Trophoblast cell (in vitro differentiated cells and primary cell): ENCODE measurements at regions not wholly inside any gene's neighbourhood (a gene's known extent, or its start where the extent isn't known, plus 50 kb on each side); places are given as distances from the start of the nearest gene placed in this dataset.

ENCODE experiments used
- DNase-seq, 2 donors: peaks; one replicate each; pipeline ENCODE4 v3.0.0-alpha.2; 2016
- H2AFZ ChIP-seq: 2 replicates; pipeline ENCODE4 v1.6.1; 2013; ENCODE audit warnings: low read length, moderate library complexity, mild to moderate bottlenecking; ENCODE audit not compliant: insufficient read depth, poor library complexity
- H2AK5ac ChIP-seq: 2 replicates; pipeline ENCODE4 v1.6.1; 2013; ENCODE audit warnings: mild to moderate bottlenecking, low read length
- H2BK120ac ChIP-seq: 2 replicates; pipeline ENCODE4 v1.6.1; 2013; ENCODE audit warnings: low read length, mild to moderate bottlenecking, moderate library complexity; ENCODE audit not compliant: insufficient read depth, poor library complexity
- H2BK12ac ChIP-seq: 2 replicates; pipeline ENCODE4 v1.6.1; 2013; ENCODE audit warnings: mild to moderate bottlenecking, low read length, moderate library complexity
- H2BK5ac ChIP-seq: 2 replicates; pipeline ENCODE4 v1.6.1; 2013; ENCODE audit warnings: low read length, low read depth, moderate library complexity, mild to moderate bottlenecking; ENCODE audit not compliant: poor library complexity
- H3K14ac ChIP-seq: 2 replicates; pipeline ENCODE4 v1.6.1; 2013; ENCODE audit warnings: mild to moderate bottlenecking, low read length
- H3K18ac ChIP-seq: 2 replicates; pipeline ENCODE4 v1.6.1; 2013; ENCODE audit warnings: mild to moderate bottlenecking, low read length
- H3K23ac ChIP-seq: 2 replicates; pipeline ENCODE4 v1.6.1; 2013; ENCODE audit warnings: low read length
- H3K27ac ChIP-seq: 2 replicates; pipeline ENCODE4 v1.5.1; 2013; ENCODE audit warnings: low read depth, mild to moderate bottlenecking, inconsistent platforms, low read length, moderate library complexity
- H3K27me3 ChIP-seq: 2 replicates; pipeline ENCODE4 v1.6.1; 2013; ENCODE audit warnings: inconsistent platforms, mild to moderate bottlenecking, low read length, moderate library complexity; ENCODE audit not compliant: insufficient read depth
- H3K36me3 ChIP-seq, 2 experiments: 1 replicate in 1 of 2; 2 replicates in 1 of 2; pipeline ENCODE4 v1.6.1; 2013; ENCODE audit warnings: low read length in 2 of 2, mild to moderate bottlenecking in 2 of 2, moderate library complexity in 1 of 2; ENCODE audit not compliant: insufficient read depth in 2 of 2, control insufficient read depth in 1 of 2
- H3K4ac ChIP-seq: 2 replicates; pipeline ENCODE4 v1.6.1; 2013; ENCODE audit warnings: low read depth, mild to moderate bottlenecking, low read length, moderate library complexity
- H3K4me1 ChIP-seq, 2 experiments: 1 replicate in 1 of 2; 2 replicates in 1 of 2; pipeline ENCODE4 v1.6.1; 2013; ENCODE audit warnings: low read length in 2 of 2, mild to moderate bottlenecking in 2 of 2, moderate library complexity in 1 of 2; ENCODE audit not compliant: insufficient read depth in 2 of 2, control insufficient read depth in 1 of 2
- H3K4me2 ChIP-seq: 2 replicates; pipeline ENCODE4 v1.6.1; 2013; ENCODE audit warnings: inconsistent platforms, mild to moderate bottlenecking, low read length, moderate library complexity
- H3K4me3 ChIP-seq: 2 replicates; pipeline ENCODE4 v1.5.1; 2013; ENCODE audit warnings: mild to moderate bottlenecking, low read depth, low read length, inconsistent platforms
- H3K79me1 ChIP-seq: one replicate; pipeline ENCODE4 v1.6.1; 2013; ENCODE audit warnings: low read length
- H3K79me2 ChIP-seq: 2 replicates; pipeline ENCODE4 v1.6.1; 2013; ENCODE audit warnings: low read length, mild to moderate bottlenecking; ENCODE audit not compliant: control insufficient read depth, insufficient read depth, poor library complexity
- H3K9ac ChIP-seq: 2 replicates; pipeline ENCODE4 v1.6.1; 2013; ENCODE audit warnings: mild to moderate bottlenecking, low read length
- H3K9me3 ChIP-seq: 2 replicates; pipeline ENCODE4 v1.6.1; 2013; ENCODE audit warnings: low read depth, mild to moderate bottlenecking, control low read depth, inconsistent platforms, low read length; ENCODE audit not compliant: insufficient read depth
- H4K12ac ChIP-seq: 2 replicates; pipeline ENCODE4 v1.6.1; 2013; ENCODE audit warnings: low read depth, mild to moderate bottlenecking, low read length, moderate library complexity
- H4K8ac ChIP-seq: 2 replicates; pipeline ENCODE4 v1.6.1; 2013; ENCODE audit warnings: low read depth, mild to moderate bottlenecking, low read length, moderate library complexity
- H4K91ac ChIP-seq: one replicate; pipeline ENCODE4 v1.6.1; 2013; ENCODE audit warnings: low read depth, mild to moderate bottlenecking, low read length, moderate library complexity
- WGBS: extraction: QIAGEN DNeasy Blood & Tissue Kit; methylation state at CpG from one replicate; pipeline ENCODE4 v1.1.7; 2013; ENCODE audit warnings: missing lambda C conversion rate; ENCODE audit not compliant: insufficient read length, insufficient coverage; ENCODE audit errors: extremely low coverage; 5-methylcytosine and 5-hydroxymethylcytosine counted together

DNA sequence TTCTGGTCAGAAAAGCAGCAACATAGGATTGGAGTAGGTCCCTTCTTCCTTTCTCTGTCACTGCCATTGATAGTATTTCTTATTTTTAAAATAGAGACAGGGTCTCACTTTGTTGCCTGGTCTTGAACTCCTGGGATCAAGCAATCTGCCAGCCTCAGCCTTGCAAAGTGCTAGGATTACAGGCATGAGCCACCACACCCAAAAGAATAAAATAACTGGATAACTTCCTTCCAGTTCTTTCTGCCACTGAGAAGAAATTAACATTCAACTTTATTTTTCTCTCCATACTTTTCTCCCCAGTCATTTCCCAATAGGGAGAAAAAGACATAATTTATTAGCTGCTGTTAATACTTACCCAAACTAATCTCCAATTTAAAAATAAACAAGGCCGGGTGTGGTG, 91.9 kb upstream of the MED13 start:
- H2AFZ ChIP-seq = no peak overlapping the region
- no peak overlapping the region for H3K4me3 ChIP-seq
- no peak overlapping the region for H2BK12ac ChIP-seq
- no peak overlapping the region for H3K14ac ChIP-seq
- H3K79me2 ChIP-seq = no peaks in the 10 kb centered on the region
- WGBS = no CpG with 5 or more reads among the region's 1 CpG
- no peak overlapping the region for H4K91ac ChIP-seq
- no peak overlapping the region for H2BK5ac ChIP-seq
- no peak overlapping the region for H2BK120ac ChIP-seq
- peaks cover under 1% of the 10 kb centered on the region for H3K79me1 ChIP-seq
- no peak overlapping the region for H3K9ac ChIP-seq
- H3K9me3 ChIP-seq = no peaks in the 10 kb centered on the region
- H3K36me3 ChIP-seq = no peaks in the 10 kb centered on the region
- H3K18ac ChIP-seq = no peak overlapping the region
- no peak overlapping the region for H2AK5ac ChIP-seq
- H3K4ac ChIP-seq = no peak overlapping the region
- H3K4me1 ChIP-seq = no peaks in the 10 kb centered on the region
- no peak overlapping the region for H3K4me2 ChIP-seq
- no peak overlapping the region for H4K12ac ChIP-seq
- no peak overlapping the region for H3K23ac ChIP-seq
- no peak for DNase-seq
- H4K8ac ChIP-seq = no peak overlapping the region
- H3K27me3 ChIP-seq = no peaks in the 10 kb centered on the region
- no peak overlapping the region for H3K27ac ChIP-seq

DNA sequence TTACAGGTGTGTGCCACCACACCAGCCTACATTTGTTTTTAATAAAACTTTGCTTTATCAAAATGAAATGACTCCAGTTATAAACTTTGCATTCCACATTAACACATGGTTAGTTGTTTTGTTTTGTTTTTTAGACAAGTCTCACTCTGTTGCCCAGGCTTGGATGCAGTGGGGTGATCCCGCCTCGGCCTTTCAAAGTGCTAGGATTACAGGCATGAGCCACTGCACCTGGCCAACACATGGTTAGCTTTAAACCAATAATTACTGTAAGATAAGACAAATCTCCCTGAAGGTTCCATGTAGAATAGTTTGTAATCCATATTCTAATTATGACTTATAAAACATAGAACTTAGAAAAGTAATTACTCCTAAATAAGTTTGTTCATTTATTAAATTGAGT, 89.8 kb upstream of the MED13 start:
- Histone ChIP-seq H3K27ac (no peak overlapping the region), H3K36me3 (no peaks in the 10 kb centered on the region), H3K23ac (no peak overlapping the region), H3K9ac (no peak overlapping the region), H3K4me3 (no peak overlapping the region), H4K8ac (no peak overlapping the region), H3K79me2 (no peaks in the 10 kb centered on the region), H2AFZ (no peak overlapping the region), H3K18ac (no peak overlapping the region), H2BK12ac (no peak overlapping the region), H3K4me2 (no peak overlapping the region), H2BK5ac (no peak overlapping the region), H3K79me1 (no peaks in the 10 kb centered on the region), H4K12ac (no peak overlapping the region), H3K9me3 (no peaks in the 10 kb centered on the region), H3K4me1 (no peaks in the 10 kb centered on the region), H2BK120ac (no peak overlapping the region), H3K14ac (no peak overlapping the region), H3K4ac (no peak overlapping the region), H2AK5ac (no peak overlapping the region), H3K27me3 (no peaks in the 10 kb centered on the region), H4K91ac (peak overlapping the region; percentile 37)
- WGBS = no CpG with 5 or more reads among the region's 2 CpGs
- DNase-seq = no peak

DNA sequence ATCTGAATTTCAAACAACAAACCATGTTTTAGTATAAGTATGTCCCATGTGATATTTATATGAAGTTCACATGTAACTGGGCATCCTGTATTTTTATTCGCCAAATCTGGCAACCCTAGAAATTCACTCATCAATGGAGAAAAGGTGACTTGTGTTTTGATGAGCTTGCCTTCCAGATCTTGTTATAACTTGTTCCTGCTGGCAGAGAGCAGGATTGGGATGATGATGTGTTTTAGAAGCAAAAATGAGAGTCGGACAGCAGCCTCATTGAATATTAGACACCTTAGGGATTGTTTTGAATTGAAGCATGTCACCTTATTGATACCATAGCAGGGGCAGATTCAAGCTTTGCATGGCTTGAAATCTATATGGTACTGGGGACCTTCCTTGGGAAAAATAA, 85.4 kb upstream of the MED13 start:
- Histone ChIP-seq H4K12ac (no peak overlapping the region), H3K9ac (no peak overlapping the region), H3K27me3 (no peaks in the 10 kb centered on the region), H3K9me3 (no peaks in the 10 kb centered on the region), H4K91ac (no peak overlapping the region), H3K14ac (no peak overlapping the region), H2BK5ac (no peak overlapping the region), H3K23ac (no peak overlapping the region), H3K27ac (no peak overlapping the region), H2BK12ac (no peak overlapping the region), H2AFZ (no peak overlapping the region), H3K79me1 (peaks cover 2% of the 10 kb centered on the region), H3K4me2 (no peak overlapping the region), H3K4ac (no peak overlapping the region), H3K18ac (no peak overlapping the region), H2BK120ac (no peak overlapping the region), H3K4me3 (no peak overlapping the region), H2AK5ac (no peak overlapping the region), H3K36me3 (no peaks in the 10 kb centered on the region), H3K4me1 (peaks cover 0 to 4% of the 10 kb centered on the region in 2 experiments), H3K79me2 (no peaks in the 10 kb centered on the region), H4K8ac (no peak overlapping the region)
- no CpG with 5 or more reads among the region's 2 CpGs for WGBS
- no peak for DNase-seq

DNA sequence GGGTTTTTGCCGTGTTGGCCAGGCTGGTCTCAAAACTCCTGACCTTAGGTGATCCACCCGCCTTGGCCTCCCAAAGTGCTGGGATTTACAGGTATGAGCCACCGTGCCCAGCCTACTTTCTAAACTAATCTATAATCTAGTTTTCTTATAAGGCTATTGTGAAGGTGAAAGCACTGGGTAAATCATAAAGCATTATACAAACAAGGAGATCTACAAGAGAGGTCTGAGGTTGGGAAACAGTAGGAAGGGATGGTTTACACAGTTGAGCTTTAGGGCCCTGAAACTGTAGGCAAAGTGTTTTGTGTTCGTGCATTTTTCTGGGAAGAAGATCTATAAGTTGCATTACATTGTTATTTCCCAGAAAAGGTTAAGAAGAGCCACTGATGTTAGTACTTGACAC, 84.9 kb upstream of the MED13 start:
- Histone ChIP-seq H3K36me3 (no peaks in the 10 kb centered on the region), H3K27ac (no peak overlapping the region), H2BK120ac (no peak overlapping the region), H2BK12ac (no peak overlapping the region), H3K4me2 (no peak overlapping the region), H3K79me2 (no peaks in the 10 kb centered on the region), H3K4me3 (no peak overlapping the region), H2BK5ac (no peak overlapping the region), H2AFZ (no peak overlapping the region), H2AK5ac (no peak overlapping the region), H3K4me1 (peaks cover 0 to 4% of the 10 kb centered on the region in 2 experiments), H3K9ac (no peak overlapping the region), H3K14ac (no peak overlapping the region), H3K27me3 (no peaks in the 10 kb centered on the region), H3K9me3 (no peaks in the 10 kb centered on the region), H3K4ac (no peak overlapping the region), H3K18ac (no peak overlapping the region), H4K8ac (no peak overlapping the region), H4K12ac (no peak overlapping the region), H4K91ac (no peak overlapping the region), H3K23ac (no peak overlapping the region), H3K79me1 (peaks cover 2% of the 10 kb centered on the region)
- DNase-seq = no peak
- WGBS = no CpG with 5 or more reads among the region's 4 CpGs
